SHP77 (cell line): ENCODE measurements at regions not wholly inside any gene's neighbourhood (a gene's known extent, or its start where the extent isn't known, plus 50 kb on each side); places are given as distances from the start of the nearest gene placed in this dataset.
"Not testable (repeated sequence)": the region's sequence is repeated elsewhere in the genome, so short reads cannot be mapped to it uniquely, and the experiment has no call there.

ENCODE experiments used
- DNase-seq, 2 experiments: peaks; one replicate each; lab custom pipeline; 2025; lab: John Stamatoyannopoulos, UW

DNA sequence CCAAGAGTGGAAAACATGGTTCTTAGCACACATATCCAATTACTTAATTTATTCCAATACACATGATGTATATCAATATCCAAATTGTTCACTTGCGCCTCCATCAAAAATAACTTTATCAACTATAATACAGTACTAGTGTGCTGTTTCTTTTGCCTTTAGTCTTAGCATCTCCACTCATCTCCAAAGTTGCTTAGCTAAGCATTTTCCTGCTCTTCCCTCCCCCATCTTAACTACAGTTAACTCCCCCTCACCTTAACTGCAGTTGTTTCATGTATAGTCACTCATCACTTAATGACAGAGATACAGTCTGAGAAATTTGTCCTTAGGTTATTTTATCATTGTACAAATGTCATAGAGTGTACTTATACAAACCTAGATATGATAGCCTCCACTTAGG is 705.2 kb upstream of the LINC00305 start:
- DNase-seq, result no peak

DNA sequence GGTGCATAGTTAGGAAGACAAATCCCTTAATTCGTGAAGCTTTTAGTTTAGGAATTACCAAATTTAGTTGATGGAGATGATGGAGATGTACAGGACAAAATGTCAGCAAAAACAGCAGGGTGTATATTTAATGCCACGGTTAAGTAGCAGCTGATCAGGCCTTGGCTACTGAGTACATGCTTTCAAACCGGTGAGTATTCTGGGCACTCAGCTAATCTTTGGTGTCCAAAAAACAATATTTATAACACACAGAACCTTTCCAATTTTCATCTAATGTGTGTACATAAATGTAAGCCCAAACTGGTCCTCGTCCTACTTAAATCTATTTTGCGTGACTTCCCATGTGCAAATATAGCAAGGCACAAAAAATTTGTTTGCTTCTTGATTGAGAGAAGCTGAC is 703.4 kb upstream of the LINC00305 start:
- DNase-seq, result no peak

DNA sequence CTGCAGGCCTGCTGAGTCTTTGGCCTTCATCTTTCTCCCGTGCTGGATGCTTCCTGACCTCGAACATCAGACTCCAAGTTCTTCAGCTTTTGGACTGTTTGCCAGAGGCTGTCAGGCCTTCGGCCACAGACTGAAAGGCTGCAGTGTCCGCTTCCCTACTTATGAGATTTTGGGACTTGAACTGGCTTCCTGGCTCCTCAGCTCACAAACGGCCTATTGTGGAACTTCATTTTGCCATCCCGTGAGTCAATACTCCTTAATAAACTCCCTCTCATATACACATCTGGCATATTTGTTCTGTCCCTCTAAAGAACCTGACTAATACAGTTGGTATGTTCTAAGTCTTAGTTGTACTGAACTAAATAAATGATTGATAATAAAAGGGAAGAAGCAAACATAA is 702.8 kb upstream of the LINC00305 start:
- DNase-seq, result no peak

DNA sequence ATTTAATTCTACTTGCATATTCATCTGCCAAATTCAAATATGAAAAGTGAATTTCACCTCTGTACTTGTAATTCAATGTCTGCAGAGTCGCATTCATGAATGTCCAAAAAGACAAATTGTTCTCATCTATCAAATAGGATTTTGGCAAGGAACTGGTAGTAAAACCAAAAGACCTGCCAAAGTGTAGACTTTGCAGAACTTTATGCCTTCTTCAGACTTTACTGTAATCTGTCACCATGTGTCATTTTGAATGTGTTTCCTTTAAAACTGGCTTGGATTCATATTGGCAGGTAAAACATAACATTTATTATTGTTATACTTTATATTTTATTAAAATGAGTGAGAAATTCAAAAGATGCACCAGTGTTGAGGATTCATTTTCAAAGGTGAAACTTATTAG is 701.9 kb upstream of the LINC00305 start:
- no peak for DNase-seq

DNA sequence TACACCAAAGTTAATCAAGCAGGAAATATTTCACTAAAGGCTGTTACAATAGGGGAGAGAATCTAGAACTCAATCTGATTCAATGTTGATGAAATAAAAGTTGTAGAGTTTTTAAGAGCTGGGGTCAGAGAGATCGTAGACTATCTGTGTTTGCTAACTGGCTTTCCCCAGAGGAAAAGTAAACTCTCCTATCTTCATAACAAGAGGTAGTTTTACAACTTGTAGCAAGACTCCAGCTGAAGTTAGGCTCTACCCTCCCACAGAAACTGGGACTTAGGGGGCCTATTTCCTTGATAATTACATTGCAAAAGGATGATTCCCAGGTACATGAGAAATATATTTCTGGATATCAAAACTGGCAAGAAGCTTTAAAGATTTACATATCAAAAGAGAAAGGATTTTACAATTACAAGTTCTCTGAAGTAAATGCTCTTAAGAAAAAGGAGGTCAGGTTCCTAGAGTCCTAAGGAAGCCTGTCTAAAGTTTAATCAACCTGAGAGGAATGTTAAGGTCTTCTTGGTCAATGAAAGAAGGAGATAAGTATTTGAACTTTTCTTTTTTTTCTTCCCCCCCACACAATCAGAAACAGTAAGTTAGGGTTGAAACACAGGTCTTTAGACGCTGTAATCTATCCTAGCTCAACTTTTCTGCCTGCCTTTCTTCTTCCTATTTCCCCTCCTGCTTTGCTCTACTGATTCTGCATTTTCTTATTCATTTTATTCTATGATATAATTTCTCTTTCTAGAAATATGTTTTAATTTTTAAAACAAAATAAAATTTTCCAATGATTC is 692.2 kb upstream of the LINC00305 start:
- no peak for DNase-seq

DNA sequence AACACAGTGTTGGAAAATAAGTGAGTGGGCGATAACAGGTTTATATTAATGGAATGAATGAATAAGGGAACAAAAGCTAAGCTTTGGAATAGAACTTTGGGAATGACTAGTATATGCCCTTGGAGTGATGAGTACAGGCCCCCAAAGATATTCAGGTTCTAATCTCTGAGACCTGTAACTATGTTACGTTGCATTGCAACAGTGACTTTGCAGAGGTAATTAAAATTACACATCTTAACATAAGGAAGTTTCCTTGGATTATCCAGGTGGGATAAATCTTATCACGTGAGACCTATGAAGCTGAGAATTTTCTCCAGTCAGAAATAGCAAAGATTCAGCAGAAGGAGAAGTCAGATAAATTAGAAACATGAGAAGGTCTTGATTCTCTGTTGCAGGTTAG is 661.5 kb upstream of the LINC00305 start:
- no peak for DNase-seq

DNA sequence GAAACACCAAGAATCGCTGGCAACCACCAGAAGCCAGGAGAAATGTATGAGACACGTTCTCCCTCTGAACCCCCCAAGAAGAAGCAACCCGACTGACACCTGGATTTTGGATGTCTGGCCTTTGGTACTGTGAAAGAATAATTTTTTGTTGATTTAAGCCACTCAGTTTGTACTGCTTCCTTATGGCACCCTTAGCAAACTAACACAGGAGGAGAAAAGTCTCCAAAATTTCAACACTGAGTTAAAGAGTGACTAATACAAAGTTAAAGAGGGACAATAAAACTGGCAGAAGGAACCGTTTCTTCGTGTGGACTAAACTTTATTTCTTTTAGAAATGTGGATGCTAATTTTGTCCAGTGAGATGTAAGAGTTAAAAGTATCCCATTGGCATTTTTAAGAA is 660.9 kb upstream of the LINC00305 start:
- DNase-seq, result no peak

DNA sequence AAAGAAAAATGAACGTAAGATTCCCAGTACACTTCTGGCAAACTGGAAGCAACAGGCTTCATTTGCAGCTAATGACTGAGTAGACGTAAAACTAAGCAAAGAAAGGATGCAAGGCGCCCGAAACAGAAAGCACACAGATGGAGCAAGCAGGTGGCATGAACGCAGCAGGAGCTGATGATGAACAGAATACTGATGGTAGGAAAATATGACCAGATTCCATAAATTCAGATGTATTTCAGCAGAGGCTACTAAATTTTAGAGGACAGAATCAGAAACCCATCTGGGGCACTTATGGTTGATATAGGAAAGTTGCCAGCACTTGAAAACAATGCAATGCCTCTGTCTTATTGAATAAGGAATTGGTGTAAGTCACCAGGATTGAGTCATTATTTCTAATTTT is 658.7 kb upstream of the LINC00305 start:
- no peak for DNase-seq

DNA sequence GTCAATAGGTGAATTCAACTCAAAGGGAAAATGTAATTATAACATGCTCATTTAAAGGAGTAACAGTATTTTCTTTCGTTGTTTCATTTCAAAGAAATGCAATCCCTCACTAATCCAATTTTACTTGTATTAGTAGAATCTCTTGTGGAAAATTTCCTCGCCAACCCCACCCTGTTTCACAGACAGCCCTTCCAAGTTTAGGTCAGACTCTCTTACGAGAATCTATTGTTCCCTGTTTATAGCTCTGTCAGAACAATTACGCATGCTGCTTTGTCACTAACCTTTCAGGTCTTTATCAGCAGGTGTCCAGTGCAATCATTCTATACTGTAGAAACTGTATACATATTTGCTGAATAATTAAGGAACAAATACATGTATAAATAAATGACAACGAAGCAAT is 657.8 kb upstream of the LINC00305 start:
- DNase-seq, result no peak

DNA sequence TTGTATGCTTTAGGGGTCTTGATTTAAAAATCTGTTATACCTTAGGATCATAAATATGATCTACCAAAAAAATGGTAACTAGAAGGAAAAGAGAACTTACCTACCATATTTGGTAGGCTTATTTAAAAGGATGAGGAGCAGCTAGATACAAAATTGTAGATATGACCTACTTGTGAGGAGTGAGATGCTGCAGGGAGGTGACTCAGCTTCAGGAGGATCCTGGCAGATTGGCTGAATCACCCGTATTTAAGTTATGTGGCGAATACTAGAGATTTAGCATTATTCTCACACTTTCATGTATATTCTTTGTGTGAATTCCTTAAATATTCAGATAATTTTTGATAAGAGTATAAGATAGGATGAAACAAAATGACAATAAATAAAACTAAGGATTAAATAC is 657.3 kb upstream of the LINC00305 start:
- no peak for DNase-seq

DNA sequence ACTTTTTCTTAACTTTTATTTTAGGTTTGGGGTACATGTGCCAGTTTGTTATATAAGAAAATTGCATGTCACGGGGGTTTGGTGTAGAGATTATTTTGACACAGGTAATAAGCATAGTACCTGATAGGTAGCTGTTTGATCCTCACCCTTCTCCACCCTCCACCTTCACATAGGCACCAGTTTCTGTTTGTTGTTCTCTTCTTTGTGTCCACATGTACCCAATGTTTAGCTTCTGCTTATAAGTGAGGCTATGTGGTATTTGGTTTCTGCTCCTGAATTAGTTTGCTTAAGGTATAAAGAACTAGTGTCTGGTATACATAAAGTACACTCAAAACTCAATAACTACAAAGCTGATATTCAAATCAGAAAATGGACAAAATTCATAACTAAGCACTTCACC is 654.6 kb upstream of the LINC00305 start:
- no peak for DNase-seq

DNA sequence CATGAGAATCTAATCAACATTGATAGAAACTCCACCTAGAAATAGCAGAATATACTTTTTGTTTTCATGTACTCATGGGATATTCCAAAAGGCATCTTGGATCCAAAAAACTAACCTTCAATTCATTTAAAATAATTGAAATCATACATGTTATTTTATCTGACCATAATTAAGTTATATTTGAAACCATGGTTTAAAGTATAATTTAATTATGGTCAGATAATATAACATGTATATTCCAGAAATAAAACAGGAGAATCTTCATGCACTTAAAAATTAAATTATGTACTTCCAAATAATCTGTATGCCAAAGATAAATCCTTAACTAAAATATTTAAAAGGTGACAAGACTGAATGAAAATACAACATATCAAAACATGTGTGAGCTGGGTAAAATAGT is 651.3 kb upstream of the LINC00305 start:
- DNase-seq, result no peak

DNA sequence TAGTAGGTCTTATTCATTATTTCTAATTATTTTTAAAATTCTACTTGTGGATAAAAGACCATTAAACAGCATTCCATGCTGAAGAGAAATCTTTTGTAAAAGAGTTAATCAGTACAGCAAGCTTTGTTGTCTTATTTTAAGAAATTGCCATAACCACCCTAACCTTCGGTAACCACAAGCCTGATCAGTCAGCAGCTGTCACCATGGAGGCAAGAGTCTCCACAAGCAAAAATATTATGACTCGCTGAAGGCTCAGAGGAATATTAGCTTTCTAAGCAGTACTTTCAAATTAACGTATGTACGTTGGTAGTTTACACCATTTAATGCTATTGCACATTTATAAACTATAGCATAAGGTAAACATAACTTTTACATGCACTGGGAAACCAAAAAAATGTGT is 650.5 kb upstream of the LINC00305 start:
- no peak for DNase-seq

DNA sequence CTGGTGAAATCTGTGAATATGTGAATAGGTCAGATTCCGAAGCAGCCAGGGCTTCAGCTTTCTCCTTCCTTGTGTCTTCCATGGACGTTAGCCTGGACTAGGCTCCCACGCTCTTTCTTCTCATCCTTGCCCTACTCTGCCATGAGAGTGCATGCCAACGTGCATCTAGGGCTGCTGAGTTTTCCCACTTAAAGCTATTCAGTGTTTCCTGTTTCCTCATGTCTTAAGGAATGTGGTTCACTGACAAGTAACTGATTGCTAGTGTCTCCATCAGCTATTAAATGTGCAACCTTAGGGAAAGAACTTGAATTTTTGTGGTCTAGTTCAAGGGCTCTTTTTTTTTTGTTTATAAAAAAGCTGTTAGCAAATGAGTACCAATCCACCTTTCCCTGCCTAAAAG is 642.3 kb upstream of the LINC00305 start:
- no peak for DNase-seq

DNA sequence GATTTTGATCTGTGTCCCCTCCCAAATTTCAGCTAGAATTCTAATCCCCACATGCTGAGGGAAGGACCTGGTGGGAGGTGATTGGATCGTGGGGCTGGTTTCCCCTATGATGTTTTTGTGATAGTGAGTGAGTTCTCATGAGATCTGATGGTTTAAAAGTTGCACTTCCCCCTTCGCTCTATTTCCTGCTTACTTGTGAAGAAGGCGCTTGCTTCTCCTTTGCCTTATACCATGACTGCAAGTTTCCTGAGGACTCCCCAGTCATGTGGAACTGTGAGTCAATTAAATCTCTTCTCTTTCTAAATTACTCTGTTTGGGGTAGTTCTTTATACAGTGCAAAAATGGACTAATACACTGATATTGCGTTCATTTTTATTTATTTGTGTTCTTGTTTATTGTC is 636.8 kb upstream of the LINC00305 start:
- no peak for DNase-seq

DNA sequence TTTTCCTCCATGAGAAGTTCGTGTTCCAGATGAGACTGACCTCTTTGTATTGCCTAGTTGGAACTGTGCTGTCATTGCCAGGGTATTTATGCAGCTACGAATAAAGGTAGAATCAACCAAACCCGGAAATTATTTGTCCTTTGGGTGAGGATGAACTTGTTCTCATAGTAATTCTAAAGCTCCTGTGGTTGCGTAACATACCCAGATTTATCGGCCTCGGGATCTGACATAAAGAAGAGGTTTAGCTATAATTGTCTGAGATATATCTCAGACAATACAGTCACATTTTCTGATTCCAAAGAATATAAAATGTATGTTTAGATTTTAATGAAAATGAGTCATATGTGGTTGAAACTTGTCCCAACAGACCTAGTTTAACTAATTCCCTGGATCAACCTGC is 628.7 kb upstream of the LINC00305 start:
- DNase-seq, result no peak

DNA sequence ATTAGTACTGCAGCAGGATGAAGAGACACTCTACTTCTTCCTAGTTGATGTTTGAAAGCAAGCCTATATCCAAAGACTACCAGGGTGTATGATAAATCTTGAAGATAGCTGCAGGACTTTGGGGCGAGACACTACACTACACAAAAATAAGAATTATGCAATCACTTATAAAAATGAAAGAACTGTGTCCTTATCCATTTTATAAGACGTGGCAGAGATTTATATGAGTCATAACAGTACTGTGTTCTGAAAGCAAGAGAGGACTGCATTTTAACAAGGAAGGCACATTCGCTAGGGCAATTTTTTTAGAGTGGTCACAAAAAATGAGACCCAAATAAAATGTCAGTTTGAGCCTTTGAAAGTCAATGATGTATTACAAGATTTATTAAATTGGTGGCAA is 617.0 kb upstream of the LINC00305 start:
- no peak for DNase-seq

DNA sequence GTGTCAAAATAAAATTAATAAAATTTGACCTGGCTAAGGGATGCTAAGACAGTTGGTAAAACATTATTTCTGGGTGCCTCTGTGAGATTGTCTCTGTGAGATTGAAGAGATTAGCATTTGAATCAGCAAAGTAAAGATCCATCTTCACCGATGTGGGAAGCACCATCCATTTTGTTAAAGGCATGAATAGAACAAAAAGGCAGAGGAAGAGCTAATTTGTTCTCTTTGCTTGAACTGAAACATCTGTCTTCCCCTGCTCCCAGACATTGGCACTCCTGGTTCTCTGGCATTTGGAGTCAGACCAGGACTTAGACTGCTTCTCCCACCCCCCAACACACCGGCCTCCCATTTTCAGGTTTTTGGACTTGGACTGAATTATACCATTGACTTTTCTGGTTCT is 603.8 kb upstream of the LINC00305 start:
- DNase-seq, result no peak

DNA sequence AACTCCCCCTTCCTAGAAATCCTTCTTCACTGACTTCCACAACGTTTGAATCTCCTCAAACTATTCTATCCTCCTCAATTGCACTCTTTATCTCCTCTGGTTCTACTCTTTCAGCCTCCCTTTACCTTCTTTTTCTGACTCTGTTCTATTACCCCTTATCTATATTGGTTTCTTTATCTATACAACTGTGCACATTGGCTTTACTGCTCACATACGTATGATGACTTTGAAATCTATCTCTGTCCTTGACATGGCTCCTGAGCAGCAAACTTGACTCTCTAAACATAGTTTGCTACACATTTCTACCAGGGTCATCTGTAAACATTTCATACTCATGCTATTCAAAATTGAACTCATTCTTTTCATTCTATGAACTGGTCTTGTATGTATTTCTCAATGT is 601.0 kb upstream of the LINC00305 start:
- no peak for DNase-seq

DNA sequence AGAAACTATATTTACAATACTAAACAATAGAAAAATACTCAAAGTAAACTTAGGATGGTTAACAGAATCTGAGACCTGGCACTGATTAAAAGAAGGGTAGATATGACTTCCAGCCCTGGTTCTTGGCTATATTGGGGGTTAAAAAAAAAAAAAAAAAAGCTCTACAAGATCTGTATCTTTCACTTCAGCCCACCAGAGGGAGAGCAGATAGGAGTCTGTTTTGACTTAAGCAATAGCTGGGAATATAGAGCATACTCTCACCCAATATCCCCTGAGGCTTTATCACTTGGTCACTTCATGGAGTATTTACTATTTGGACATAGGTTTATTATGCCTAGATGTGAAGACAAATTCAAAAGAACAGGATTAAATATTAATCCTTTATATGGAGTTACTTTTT is 598.9 kb upstream of the LINC00305 start:
- peak in 1 of 2 experiments; percentile 7 for DNase-seq

DNA sequence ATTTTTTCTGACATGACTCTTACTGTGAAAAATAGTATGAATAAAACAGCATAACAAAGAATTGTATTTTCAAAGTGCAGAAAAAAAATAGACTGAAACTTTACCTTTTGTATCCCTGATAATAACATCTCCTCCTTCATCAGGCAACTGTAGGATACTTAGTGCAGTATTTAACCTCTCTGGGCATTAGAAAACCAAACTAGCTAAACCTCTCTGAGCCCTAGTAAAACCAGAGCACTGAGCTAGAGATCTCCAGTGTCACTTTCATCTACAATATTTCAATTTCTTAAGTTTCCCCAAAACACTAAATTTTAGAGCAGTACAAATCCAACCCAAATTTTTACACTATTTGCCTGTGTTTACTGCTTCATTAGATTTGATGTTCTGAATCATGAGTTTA is 594.0 kb upstream of the LINC00305 start:
- no peak for DNase-seq

DNA sequence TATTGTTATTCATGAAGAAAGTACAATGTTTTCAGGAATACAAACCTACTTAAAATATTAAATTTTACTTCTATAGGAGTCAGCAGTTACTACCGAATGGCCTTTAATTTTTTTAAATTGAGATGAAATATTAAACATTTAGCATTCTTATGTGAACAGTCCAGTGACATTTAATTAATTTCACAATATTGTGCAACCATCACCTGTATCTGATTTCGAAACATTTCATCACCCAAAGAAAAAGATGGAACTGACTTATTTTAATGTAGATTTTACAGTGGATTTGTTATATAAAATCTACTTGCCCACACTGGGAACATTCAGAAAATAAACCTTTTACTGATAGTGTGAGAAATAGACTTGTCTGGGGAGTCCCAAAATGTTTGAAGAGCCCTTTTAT is 585.2 kb upstream of the LINC00305 start:
- DNase-seq, result no peak

DNA sequence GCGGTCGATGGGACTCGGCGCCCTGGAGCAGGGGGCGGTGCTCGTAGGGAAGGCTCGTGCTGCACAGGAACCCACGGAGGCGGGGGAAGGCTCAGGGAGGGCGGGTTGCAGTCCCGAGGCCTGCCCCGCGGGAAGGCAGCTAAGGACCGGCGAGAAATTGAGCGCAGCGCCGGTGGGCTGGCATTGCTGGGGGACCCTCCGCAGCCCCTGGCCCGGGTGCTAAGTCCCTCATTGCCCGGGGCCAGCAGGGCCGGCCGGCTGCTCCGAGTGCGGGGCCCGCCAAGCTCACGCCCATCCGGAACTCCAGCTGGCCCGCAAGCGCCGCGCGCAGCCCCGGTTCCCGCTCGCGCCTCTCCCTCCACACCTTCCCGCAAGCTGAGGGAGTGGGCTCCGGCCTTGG is 576.8 kb upstream of the LINC00305 start:
- DNase-seq, result not testable (repeated sequence)

DNA sequence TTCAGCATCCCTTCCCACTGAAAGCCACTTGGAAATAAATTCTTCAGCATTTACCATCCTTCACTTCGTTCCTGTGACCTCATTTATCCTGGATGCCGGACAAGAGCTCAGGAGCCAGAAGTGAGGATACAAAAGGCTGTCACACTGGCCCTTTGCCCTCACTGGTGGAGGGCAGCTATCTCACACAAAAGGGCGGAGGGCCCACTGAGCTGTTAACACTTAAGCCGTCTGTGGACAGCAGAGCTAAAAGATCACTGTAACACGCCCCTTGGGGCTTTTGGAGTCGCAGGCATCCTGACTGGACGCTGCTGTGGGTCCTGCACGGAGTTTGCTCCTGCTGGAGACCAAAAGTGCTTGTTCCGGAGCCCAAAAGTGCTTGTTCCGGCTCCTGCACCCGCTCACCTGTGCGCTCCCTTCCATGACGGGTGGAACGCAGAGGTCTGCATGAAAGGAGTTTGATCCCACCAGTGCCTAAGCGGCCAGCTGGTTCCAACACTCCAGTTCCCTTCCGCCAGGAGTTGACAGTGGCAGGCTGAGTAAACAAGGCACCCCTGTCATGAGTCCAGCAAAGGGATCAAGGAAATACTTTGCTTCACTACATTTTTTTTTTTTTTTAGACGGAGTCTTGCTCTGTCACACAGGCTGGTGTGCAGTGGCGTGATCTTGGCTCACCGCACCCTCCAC is 572.0 kb upstream of the LINC00305 start:
- peak; percentile 80 to 81 for DNase-seq
